HFF-Myc (cell line): ENCODE measurements at regions not wholly inside any gene's neighbourhood (a gene's known extent, or its start where the extent isn't known, plus 50 kb on each side); places are given as distances from the start of the nearest gene placed in this dataset.
"Not testable (repeated sequence)": the region's sequence is repeated elsewhere in the genome, so short reads cannot be mapped to it uniquely, and the experiment has no call there.

Experiments used
- DNase-seq: peaks from one replicate; pipeline ENCODE4 v3.0.0-alpha.2; 2011; ENCODE audit warnings: low read depth; ENCODE audit errors: extremely low read depth
- H3K4me3 ChIP-seq: replicated peaks from 2 replicates; pipeline ENCODE4 v1.5.1; 2011; ENCODE audit warnings: low read depth, mild to moderate bottlenecking, control low read depth, low read length
- TF ChIP-seq, protein P1 (sequence below): IDR thresholded peaks from 2 replicates; pipeline ENCODE4 v1.5.1; 2012; ENCODE audit warnings: mild to moderate bottlenecking, low read depth, low read length, control low read depth; ENCODE audit errors: missing control alignments

GRCh38 chr3:6301626-6302025, 559.3 kb upstream of the GRM7 start:
- DNase-seq: no peak
- no peak overlapping the region for H3K4me3 ChIP-seq
- TF ChIP-seq, protein P1, sequence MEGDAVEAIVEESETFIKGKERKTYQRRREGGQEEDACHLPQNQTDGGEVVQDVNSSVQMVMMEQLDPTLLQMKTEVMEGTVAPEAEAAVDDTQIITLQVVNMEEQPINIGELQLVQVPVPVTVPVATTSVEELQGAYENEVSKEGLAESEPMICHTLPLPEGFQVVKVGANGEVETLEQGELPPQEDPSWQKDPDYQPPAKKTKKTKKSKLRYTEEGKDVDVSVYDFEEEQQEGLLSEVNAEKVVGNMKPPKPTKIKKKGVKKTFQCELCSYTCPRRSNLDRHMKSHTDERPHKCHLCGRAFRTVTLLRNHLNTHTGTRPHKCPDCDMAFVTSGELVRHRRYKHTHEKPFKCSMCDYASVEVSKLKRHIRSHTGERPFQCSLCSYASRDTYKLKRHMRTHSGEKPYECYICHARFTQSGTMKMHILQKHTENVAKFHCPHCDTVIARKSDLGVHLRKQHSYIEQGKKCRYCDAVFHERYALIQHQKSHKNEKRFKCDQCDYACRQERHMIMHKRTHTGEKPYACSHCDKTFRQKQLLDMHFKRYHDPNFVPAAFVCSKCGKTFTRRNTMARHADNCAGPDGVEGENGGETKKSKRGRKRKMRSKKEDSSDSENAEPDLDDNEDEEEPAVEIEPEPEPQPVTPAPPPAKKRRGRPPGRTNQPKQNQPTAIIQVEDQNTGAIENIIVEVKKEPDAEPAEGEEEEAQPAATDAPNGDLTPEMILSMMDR: no peak

DNA sequence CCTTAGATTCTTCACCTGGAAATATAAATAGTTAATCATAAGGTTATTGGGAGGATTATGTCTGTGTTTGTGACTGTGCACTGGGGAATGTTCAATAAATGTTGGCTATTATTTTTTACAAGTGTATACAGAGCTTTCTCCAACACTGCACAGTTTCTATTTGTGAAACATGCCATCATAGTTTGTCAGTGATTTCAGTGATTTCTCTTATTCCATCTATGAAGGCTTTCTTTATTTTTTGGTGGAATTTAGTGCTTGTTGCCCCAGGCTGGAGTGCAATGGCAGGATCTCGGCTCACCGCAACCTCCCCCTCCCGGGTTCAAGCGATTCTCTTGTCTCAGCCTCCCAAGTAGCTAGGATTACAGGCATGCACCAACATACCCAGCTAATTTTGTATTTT, 545.0 kb upstream of the GRM7 start:
- no peak overlapping the region for H3K4me3 ChIP-seq
- DNase-seq: no peak
- TF ChIP-seq, protein P1: no peak

GRCh38 chr3:6321999-6322398, 538.9 kb upstream of the GRM7 start:
- no peak for DNase-seq
- TF ChIP-seq, protein P1: no peak

GRCh38 chr3:6326771-6327170, 534.1 kb upstream of the GRM7 start:
- DNase-seq: no peak

More at GRCh38 chr3:6321999-6322398, 538.9 kb upstream of the GRM7 start:
- H3K4me3 ChIP-seq: no peak overlapping the region

GRCh38 chr3:6340980-6341325, 520.0 kb upstream of the GRM7 start:
- H3K4me3 ChIP-seq, DNase-seq: not testable (repeated sequence)

More at GRCh38 chr3:6326771-6327170, 534.1 kb upstream of the GRM7 start:
- TF ChIP-seq, protein P1: no peak
- no peak overlapping the region for H3K4me3 ChIP-seq

- no peak overlapping the region for H3K4me3 ChIP-seq
- TF ChIP-seq, protein P1: no peak
- no peak for DNase-seq
Observed at GRCh38 chr3:6351752-6352151, 509.2 kb upstream of the GRM7 start.

DNA sequence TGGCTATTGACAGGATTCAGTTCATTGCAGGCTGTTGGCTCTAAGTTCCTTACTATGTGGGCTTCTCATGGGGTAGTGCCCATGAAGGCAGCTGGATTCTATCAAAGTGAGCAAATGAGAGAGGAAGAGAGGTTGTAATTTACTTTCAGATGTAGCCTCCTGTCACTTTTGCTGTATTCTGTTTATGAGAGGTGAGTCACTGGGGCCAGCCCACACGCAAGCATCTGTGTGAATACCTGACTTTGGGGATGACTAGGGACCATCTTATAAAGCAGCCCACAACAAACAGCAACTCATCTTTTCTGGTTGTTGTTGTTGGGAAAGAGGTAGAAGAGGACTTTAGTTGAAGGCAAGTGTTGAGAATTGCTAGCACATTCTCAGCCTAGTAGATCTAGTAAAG, 506.3 kb upstream of the GRM7 start:
- no peak overlapping the region for H3K4me3 ChIP-seq
- TF ChIP-seq, protein P1: no peak
- DNase-seq: no peak
